ENCODE measurements at regions not wholly inside any gene's neighbourhood (a gene's known extent, or its start where the extent isn't known, plus 50 kb on each side); places are given as distances from the start of the nearest gene placed in this dataset.

- peak; percentile 89 to 95 (median 92) for DNase-seq
Observed at GRCh38 chr9:38226491-38226951, 157.5 kb upstream of the SHB start.

GRCh38 chr9:38224941-38225340 is 155.9 kb upstream of the SHB start:
- DNase-seq, result no peak

GRCh38 chr9:38216572-38216971 is 147.5 kb upstream of the SHB start:
- DNase-seq, result no peak

DNA sequence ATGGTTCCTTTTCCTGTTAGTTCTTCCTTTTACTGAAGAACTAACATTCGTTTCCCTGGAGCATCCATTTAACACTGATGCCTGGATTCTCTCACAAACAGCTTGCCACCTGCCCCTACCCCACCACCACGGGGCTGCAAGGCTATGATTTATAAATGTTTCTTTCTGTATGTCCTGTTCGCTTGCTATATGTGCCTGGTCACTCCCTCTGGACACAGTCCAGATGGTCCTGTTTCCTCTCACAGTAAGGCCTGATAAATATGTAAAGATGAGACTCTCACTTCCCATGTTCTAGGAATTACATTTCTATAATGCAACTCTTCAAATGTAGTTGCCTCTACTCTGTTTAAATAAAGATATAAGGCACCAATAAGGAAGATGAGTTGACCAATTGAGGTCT is 146.4 kb upstream of the SHB start:
- no peak for DNase-seq

- DNase-seq, result peak in 1 of 3 experiments; percentile 12
Observed at GRCh38 chr9:38214432-38214831, 145.4 kb upstream of the SHB start.

GRCh38 chr9:38213631-38214299 is 144.7 kb upstream of the SHB start:
- peak in 1 of 3 experiments; percentile 12 for DNase-seq

GRCh38 chr9:38212016-38212415 is 143.0 kb upstream of the SHB start:
- DNase-seq, result no peak

DNA sequence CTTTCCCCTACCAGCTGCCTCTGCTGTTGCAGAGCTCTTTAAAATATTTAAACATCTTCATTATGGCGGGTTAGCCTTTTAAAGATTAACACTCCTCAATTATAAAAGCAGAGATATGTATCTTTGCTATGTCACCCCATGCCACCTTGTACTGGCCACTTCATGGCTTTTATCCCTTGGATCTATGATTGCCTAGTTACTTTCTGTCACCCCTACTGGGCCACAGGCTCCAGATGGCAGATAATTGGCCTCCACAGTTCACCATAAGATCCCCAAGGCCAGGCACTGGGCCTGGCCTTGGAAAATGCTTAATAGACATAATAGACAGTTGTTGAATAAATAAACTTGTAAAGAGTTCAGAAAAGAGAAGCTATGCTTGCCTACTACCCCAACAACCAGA is 142.0 kb upstream of the SHB start:
- DNase-seq, result peak in 2 of 3 experiments; percentile 32 to 65

DNA sequence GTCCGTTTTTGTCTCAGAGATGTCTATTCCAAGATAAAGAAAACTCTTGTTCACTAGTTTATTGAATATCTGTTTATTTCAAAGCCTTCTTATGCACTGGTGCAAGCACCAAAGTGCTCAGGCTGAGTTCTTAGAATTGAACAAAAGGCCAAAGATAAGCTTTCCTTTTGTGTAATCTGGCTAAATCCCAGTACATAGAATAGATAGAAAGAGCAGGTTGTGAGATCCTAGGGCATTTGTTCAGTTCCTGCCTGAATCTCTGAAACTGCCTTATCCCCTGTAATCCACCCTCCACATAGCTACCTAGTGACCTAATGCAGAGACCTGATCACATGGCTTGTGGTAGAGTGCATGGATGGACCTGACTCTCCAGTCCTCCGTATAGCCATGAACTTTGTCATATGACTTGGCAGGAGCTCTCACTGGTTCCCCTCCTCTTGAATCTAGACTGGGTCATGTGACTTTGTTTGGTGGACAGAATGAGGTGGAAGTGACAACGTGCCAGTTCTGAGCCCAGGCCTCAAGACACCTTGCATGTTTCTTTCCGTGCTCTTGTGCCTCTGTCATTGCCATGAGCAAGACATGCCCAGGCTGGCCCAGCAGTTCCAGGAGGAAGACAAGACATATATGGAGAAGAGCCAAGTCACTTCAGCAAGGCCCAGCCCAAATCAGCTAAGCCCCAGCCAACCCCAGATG is 139.3 kb upstream of the SHB start:
- DNase-seq, result no peak

DNA sequence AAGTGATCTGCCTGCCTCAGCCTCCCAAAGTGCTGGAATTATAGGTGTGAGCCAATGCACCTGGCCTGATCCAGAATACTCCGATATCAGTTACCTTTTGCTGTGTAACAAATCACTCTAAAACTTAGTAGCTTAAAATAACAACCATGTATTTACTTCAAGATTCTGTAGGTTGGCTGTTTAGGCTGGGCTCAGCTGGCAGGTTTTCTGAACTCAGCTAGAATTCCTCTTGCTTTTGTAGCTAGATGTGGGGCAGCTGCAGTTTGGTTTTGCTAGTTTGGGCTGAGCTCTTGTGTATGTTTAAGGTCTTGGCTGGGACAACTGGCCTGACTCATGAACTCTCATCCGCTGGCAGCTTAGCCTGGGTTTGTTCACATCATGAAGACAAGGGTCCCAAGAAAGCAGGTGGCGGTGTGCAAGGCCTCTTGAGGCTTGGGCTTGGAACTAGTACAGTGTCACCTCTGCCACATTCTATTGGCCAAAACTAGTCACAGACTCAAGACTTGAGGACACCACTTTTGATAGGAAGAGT is 138.3 kb upstream of the SHB start:
- DNase-seq, result no peak

DNA sequence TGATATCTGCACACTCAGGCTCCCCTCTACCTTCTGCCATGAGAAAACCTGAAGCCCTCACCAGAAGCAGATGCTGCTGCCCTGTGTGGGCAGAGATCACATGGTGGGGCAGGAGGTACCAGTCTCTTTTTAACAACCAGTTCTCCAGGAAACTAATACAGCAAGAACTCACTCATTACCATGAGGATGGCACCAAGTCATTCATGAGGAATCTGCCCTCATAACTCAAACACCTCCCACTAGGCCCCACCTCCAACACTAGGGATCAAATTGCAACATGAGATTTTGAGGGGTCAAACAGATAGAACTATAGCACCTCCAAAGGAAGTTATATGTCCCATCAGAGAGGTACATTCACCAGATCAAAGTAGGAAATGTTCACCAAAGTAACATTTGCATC is 136.3 kb upstream of the SHB start:
- no peak for DNase-seq

DNA sequence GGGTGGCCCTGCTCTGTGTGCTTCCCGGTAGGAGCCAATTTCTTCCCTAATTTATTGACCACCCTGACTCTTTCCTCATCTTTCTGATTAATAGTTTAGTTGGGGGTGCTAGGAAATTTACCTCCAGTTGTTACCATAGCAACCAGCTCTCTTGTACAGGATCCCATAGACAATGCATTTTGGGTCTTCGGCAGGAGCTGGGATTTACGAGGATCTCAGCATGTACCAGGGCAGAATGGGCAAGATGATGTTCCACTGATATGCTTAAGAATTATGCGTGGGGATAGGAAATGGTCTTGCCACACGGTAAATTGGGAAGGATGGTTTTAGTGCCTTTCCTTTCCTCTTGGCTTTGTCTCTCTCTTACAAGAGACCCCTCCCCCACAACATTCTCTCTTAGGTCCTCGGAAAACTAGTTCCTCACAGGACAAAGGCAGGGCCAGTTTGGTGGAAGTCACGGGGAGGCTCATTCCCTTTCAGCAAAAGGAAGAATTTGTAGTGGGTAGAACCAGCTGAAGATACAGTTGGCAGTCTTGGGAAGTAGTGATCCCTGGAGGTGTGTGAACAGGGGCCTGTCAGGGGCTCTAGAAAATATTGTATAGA is 133.4 kb upstream of the SHB start:
- DNase-seq, result no peak

- DNase-seq, result no peak
Observed at GRCh38 chr9:38201844-38202243, 132.8 kb upstream of the SHB start.

DNA sequence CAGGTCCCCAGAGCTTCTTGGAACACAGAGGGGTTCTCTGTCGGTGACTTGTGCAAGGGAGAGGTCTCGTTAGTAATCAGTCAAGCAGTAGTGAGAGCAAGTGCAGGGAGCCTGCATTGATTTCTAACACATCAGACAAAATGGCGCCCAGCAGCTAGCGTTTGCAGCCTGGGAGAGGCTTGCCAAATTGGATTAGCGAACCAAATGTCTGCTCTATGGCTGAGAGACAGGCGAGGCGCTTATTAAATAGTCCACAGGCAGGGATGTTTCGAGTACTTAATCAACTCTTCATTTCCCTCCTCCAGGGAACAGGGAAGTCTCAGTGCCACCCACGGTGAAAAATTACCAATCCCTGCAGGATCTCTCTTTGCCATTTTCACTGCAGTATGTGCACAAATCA is 131.4 kb upstream of the SHB start:
- no peak for DNase-seq

DNA sequence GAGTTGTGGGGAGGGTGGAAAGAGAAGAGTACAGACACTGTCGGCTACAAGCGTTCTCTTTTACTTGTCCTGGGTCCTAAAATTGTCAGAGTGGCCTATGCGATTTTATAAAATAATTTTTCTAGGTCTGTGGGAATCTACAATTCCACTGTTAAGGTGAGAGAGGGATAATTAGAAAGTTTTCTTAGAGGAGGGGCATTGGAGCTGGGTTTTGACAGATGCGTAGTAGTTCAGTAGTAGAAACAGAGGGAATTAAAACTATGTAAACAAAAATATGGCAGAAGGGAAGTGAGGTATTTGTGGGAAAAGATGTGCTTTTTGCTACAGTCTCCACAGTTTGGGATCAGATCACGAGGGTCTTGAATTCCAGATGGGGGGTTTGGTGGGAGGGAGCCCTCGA is 129.1 kb upstream of the SHB start:
- DNase-seq, result no peak

DNA sequence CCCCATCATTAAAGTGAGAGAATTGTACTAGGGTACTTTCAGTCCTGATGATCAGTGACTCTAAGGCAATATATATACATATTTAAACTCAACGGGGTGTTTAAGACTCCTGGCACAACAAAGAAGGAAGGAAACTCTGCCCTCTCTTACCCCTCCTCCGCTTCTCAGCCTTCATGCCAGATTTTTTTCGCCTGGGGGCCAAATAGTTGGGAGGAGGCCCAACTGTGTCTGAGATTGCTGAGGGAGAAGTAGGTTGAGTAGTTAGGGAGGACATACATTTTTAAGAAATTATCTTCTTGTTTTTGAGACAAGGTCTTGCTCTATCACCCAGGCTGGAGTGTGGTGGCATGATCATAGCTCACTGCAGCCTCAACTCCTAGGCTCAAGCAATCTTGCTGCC is 127.7 kb upstream of the SHB start:
- DNase-seq, result no peak

GRCh38 chr9:38195737-38196161 is 126.7 kb upstream of the SHB start:
- no peak for DNase-seq

DNA sequence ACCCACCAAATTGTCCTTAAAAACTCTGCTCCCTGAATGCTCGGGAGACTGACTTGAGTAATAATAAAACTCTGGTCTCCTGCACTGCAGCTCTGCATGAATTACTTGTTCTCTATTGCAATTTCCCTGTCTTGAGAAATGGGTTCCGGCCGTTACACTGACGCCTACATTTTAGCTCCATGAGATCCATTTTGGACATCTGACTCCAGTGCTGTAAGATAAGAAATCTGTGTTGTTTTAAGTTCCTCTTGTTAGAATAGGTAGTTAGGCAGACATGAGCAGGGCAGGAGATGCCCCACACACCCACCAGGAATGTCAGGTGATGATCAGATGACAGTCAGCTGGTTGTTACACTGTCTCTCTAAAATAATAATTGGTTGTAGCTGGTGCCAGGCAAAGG is 125.8 kb upstream of the SHB start:
- no peak for DNase-seq

- DNase-seq, result no peak
Observed at GRCh38 chr9:38192731-38193265, 123.8 kb upstream of the SHB start.

- no peak for DNase-seq
Observed at GRCh38 chr9:38186404-38187115, 117.5 kb upstream of the SHB start.

GRCh38 chr9:38185647-38186403 is 116.8 kb upstream of the SHB start:
- no peak for DNase-seq

GRCh38 chr9:38183994-38184568 is 115.1 kb upstream of the SHB start:
- DNase-seq, result no peak
